ENCODE measurements at regions not wholly inside any gene's neighbourhood (a gene's known extent, or its start where the extent isn't known, plus 50 kb on each side); places are given as distances from the start of the nearest gene placed in this dataset.

DNA sequence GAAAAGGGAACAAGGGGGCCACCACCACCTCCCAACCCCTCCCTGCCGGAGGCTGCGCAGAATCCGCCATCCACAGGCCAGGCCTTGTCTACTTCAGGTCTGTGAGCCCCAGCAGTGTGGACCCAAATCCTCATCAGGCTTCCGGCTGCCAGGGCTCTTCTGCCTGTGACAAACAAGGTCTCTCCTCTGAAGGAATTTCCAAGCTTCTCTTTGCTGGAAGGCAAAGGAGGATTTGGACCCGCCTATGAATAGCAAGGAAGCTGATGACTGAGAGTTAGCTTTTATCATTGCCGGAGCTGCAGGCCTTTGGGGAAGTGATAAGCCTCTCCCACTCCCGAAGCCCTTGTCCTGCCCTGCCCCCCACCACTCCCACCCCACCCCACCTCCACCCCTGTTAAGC lies 93.7 kb upstream of the SH3BP4 start:
- TF ChIP-seq, protein P1, sequence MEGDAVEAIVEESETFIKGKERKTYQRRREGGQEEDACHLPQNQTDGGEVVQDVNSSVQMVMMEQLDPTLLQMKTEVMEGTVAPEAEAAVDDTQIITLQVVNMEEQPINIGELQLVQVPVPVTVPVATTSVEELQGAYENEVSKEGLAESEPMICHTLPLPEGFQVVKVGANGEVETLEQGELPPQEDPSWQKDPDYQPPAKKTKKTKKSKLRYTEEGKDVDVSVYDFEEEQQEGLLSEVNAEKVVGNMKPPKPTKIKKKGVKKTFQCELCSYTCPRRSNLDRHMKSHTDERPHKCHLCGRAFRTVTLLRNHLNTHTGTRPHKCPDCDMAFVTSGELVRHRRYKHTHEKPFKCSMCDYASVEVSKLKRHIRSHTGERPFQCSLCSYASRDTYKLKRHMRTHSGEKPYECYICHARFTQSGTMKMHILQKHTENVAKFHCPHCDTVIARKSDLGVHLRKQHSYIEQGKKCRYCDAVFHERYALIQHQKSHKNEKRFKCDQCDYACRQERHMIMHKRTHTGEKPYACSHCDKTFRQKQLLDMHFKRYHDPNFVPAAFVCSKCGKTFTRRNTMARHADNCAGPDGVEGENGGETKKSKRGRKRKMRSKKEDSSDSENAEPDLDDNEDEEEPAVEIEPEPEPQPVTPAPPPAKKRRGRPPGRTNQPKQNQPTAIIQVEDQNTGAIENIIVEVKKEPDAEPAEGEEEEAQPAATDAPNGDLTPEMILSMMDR (IDR thresholded peaks at IDR 0.05; ENCODE audit: borderline replicate concordance, extremely low read depth, low read length, poor library complexity, severe bottlenecking), result no peak
- TF ChIP-seq EZH2 (IDR thresholded peaks at IDR 0.05; ENCODE audit: borderline replicate concordance, low read depth, low read length, severe bottlenecking), result no peak

Data from DND-41 (cell line).